ENCODE measurements at regions not wholly inside any gene's neighbourhood (a gene's known extent, or its start where the extent isn't known, plus 50 kb on each side); places are given as distances from the start of the nearest gene placed in this dataset.

GRCh38 chr5:42879291-42879690 lies 67.6 kb upstream of the SELENOP start:
- no CpG with 5 or more reads among the region's 2 CpGs for WGBS (ENCODE audit: extremely low coverage, insufficient coverage, insufficient read length)
- Histone ChIP-seq H3K27ac (ENCODE audit: low read depth, low read length) (no peak overlapping the region), H3K79me1 (ENCODE audit: low read length) (no peaks in the 10 kb centered on the region), H3K23ac (ENCODE audit: low read length) (no peak overlapping the region), H3K4ac (ENCODE audit: low read depth, low read length) (no peak overlapping the region), H3K36me3 (ENCODE audit: control insufficient read depth in 1 of 2, insufficient read depth in 2 of 2, low read length in 2 of 2) (no peaks in the 10 kb centered on the region), H3K9me3 (ENCODE audit: insufficient read depth, low read depth, low read length) (no peaks in the 10 kb centered on the region), H3K14ac (ENCODE audit: low read length) (no peak overlapping the region), H2AK5ac (ENCODE audit: low read length) (no peak overlapping the region), H4K91ac (ENCODE audit: low read depth, low read length) (no peak overlapping the region), H3K9ac (ENCODE audit: low read length) (no peak overlapping the region), H3K4me1 (ENCODE audit: control insufficient read depth in 1 of 2, insufficient read depth in 2 of 2, low read length in 2 of 2) (no peaks in the 10 kb centered on the region), H2BK5ac (ENCODE audit: low read depth, low read length, poor library complexity) (no peak overlapping the region), H3K18ac (ENCODE audit: low read length) (no peak overlapping the region), H3K27me3 (ENCODE audit: insufficient read depth, low read length) (no peaks in the 10 kb centered on the region), H4K8ac (ENCODE audit: low read depth, low read length) (no peak overlapping the region), H3K79me2 (ENCODE audit: control insufficient read depth, insufficient read depth, low read length, poor library complexity) (no peaks in the 10 kb centered on the region), H2BK120ac (ENCODE audit: insufficient read depth, low read length, poor library complexity) (no peak overlapping the region), H2AFZ (ENCODE audit: insufficient read depth, low read length, poor library complexity) (no peak overlapping the region), H4K12ac (ENCODE audit: low read depth, low read length) (no peak overlapping the region), H3K4me3 (ENCODE audit: low read depth, low read length) (no peak overlapping the region), H3K4me2 (ENCODE audit: low read length) (no peak overlapping the region), H2BK12ac (ENCODE audit: low read length) (no peak overlapping the region)
- no peak for DNase-seq

DNA sequence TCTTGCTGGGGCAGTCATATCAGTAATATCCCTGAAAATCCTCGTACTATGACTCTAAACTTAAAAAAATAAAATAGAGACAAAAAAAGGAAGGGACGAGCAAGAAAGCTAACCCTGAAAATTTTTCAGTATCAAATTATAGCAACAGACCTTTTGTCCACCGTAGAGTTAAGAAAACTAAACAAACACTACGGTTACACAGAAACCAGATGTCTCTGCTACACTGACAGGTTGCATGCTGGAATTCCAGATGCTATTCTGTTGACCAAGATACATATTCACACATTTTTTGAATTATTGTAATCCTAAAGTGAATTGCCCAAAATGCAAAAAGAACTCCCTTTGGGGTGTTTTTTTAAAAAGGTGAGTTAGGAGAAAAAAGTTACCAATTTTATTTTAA lies 66.9 kb upstream of the SELENOP start:
- no peak overlapping the region for H3K23ac ChIP-seq (ENCODE audit: low read length)
- H3K9me3 ChIP-seq (ENCODE audit: insufficient read depth, low read depth, low read length) = no peaks in the 10 kb centered on the region
- H3K18ac ChIP-seq (ENCODE audit: low read length) = no peak overlapping the region
- H3K4ac ChIP-seq (ENCODE audit: low read depth, low read length) = no peak overlapping the region
- no peak overlapping the region for H4K91ac ChIP-seq (ENCODE audit: low read depth, low read length)
- H3K4me3 ChIP-seq (ENCODE audit: low read depth, low read length) = no peak overlapping the region
- no peak overlapping the region for H4K8ac ChIP-seq (ENCODE audit: low read depth, low read length)
- no peak overlapping the region for H2BK120ac ChIP-seq (ENCODE audit: insufficient read depth, low read length, poor library complexity)
- H3K4me1 ChIP-seq (ENCODE audit: control insufficient read depth in 1 of 2, insufficient read depth in 2 of 2, low read length in 2 of 2) = no peaks in the 10 kb centered on the region
- no peaks in the 10 kb centered on the region for H3K36me3 ChIP-seq (ENCODE audit: control insufficient read depth in 1 of 2, insufficient read depth in 2 of 2, low read length in 2 of 2)
- no peaks in the 10 kb centered on the region for H3K27me3 ChIP-seq (ENCODE audit: insufficient read depth, low read length)
- H4K12ac ChIP-seq (ENCODE audit: low read depth, low read length) = no peak overlapping the region
- H2BK12ac ChIP-seq (ENCODE audit: low read length) = no peak overlapping the region
- no peak for DNase-seq
- H2AFZ ChIP-seq (ENCODE audit: insufficient read depth, low read length, poor library complexity) = no peak overlapping the region
- H3K9ac ChIP-seq (ENCODE audit: low read length) = no peak overlapping the region
- H3K79me2 ChIP-seq (ENCODE audit: control insufficient read depth, insufficient read depth, low read length, poor library complexity) = no peaks in the 10 kb centered on the region
- H2BK5ac ChIP-seq (ENCODE audit: low read depth, low read length, poor library complexity) = no peak overlapping the region
- H3K4me2 ChIP-seq (ENCODE audit: low read length) = no peak overlapping the region
- no peak overlapping the region for H3K27ac ChIP-seq (ENCODE audit: low read depth, low read length)
- WGBS (ENCODE audit: extremely low coverage, insufficient coverage, insufficient read length) = no CpG with 5 or more reads among the region's 4 CpGs
- no peak overlapping the region for H2AK5ac ChIP-seq (ENCODE audit: low read length)
- H3K14ac ChIP-seq (ENCODE audit: low read length) = no peak overlapping the region
- no peaks in the 10 kb centered on the region for H3K79me1 ChIP-seq (ENCODE audit: low read length)

- no peak overlapping the region for H4K8ac ChIP-seq (ENCODE audit: low read depth, low read length)
- no peak overlapping the region for H2AFZ ChIP-seq (ENCODE audit: insufficient read depth, low read length, poor library complexity)
- no peak overlapping the region for H2AK5ac ChIP-seq (ENCODE audit: low read length)
- no peak overlapping the region for H2BK120ac ChIP-seq (ENCODE audit: insufficient read depth, low read length, poor library complexity)
- H3K27ac ChIP-seq (ENCODE audit: low read depth, low read length) = no peak overlapping the region
- H3K9ac ChIP-seq (ENCODE audit: low read length) = no peak overlapping the region
- H2BK12ac ChIP-seq (ENCODE audit: low read length) = no peak overlapping the region
- H3K23ac ChIP-seq (ENCODE audit: low read length) = no peak overlapping the region
- H3K4ac ChIP-seq (ENCODE audit: low read depth, low read length) = no peak overlapping the region
- no peaks in the 10 kb centered on the region for H3K79me2 ChIP-seq (ENCODE audit: control insufficient read depth, insufficient read depth, low read length, poor library complexity)
- H3K79me1 ChIP-seq (ENCODE audit: low read length) = no peaks in the 10 kb centered on the region
- H3K4me1 ChIP-seq (ENCODE audit: control insufficient read depth in 1 of 2, insufficient read depth in 2 of 2, low read length in 2 of 2) = no peaks in the 10 kb centered on the region
- H3K14ac ChIP-seq (ENCODE audit: low read length) = no peak overlapping the region
- no peak overlapping the region for H3K18ac ChIP-seq (ENCODE audit: low read length)
- DNase-seq = no peak
- H4K12ac ChIP-seq (ENCODE audit: low read depth, low read length) = no peak overlapping the region
- no peak overlapping the region for H4K91ac ChIP-seq (ENCODE audit: low read depth, low read length)
- H3K9me3 ChIP-seq (ENCODE audit: insufficient read depth, low read depth, low read length) = peaks cover under 1% of the 10 kb centered on the region
- H2BK5ac ChIP-seq (ENCODE audit: low read depth, low read length, poor library complexity) = no peak overlapping the region
- H3K27me3 ChIP-seq (ENCODE audit: insufficient read depth, low read length) = no peaks in the 10 kb centered on the region
- no peak overlapping the region for H3K4me2 ChIP-seq (ENCODE audit: low read length)
- no peak overlapping the region for H3K4me3 ChIP-seq (ENCODE audit: low read depth, low read length)
- H3K36me3 ChIP-seq (ENCODE audit: control insufficient read depth in 1 of 2, insufficient read depth in 2 of 2, low read length in 2 of 2) = no peaks in the 10 kb centered on the region
These were observed 66.3 kb upstream of the SELENOP start for GRCh38 chr5:42878041-42878440.

- Histone ChIP-seq H3K79me1 (ENCODE audit: low read length) (no peaks in the 10 kb centered on the region), H4K8ac (ENCODE audit: low read depth, low read length) (no peak overlapping the region), H3K79me2 (ENCODE audit: control insufficient read depth, insufficient read depth, low read length, poor library complexity) (no peaks in the 10 kb centered on the region), H3K4me3 (ENCODE audit: low read depth, low read length) (no peak overlapping the region), H4K12ac (ENCODE audit: low read depth, low read length) (no peak overlapping the region), H3K27ac (ENCODE audit: low read depth, low read length) (no peak overlapping the region), H3K4ac (ENCODE audit: low read depth, low read length) (no peak overlapping the region), H3K23ac (ENCODE audit: low read length) (no peak overlapping the region), H4K91ac (ENCODE audit: low read depth, low read length) (no peak overlapping the region), H3K14ac (ENCODE audit: low read length) (no peak overlapping the region), H2BK120ac (ENCODE audit: insufficient read depth, low read length, poor library complexity) (no peak overlapping the region), H2BK12ac (ENCODE audit: low read length) (no peak overlapping the region), H2BK5ac (ENCODE audit: low read depth, low read length, poor library complexity) (no peak overlapping the region), H3K9ac (ENCODE audit: low read length) (no peak overlapping the region), H3K36me3 (ENCODE audit: control insufficient read depth in 1 of 2, insufficient read depth in 2 of 2, low read length in 2 of 2) (no peaks in the 10 kb centered on the region), H3K4me2 (ENCODE audit: low read length) (no peak overlapping the region), H2AK5ac (ENCODE audit: low read length) (no peak overlapping the region), H3K4me1 (ENCODE audit: control insufficient read depth in 1 of 2, insufficient read depth in 2 of 2, low read length in 2 of 2) (no peaks in the 10 kb centered on the region), H3K18ac (ENCODE audit: low read length) (no peak overlapping the region), H3K27me3 (ENCODE audit: insufficient read depth, low read length) (no peaks in the 10 kb centered on the region), H2AFZ (ENCODE audit: insufficient read depth, low read length, poor library complexity) (no peak overlapping the region), H3K9me3 (ENCODE audit: insufficient read depth, low read depth, low read length) (peaks cover 2% of the 10 kb centered on the region)
- no CpG with 5 or more reads among the region's 2 CpGs for WGBS (ENCODE audit: extremely low coverage, insufficient coverage, insufficient read length)
- DNase-seq = no peak
These were observed 65.7 kb upstream of the SELENOP start for GRCh38 chr5:42877431-42877830.
